Spleen (tissue), 7 donors: ENCODE measurements at regions not wholly inside any gene's neighbourhood (a gene's known extent, or its start where the extent isn't known, plus 50 kb on each side); places are given as distances from the start of the nearest gene placed in this dataset.

Experiments
- POLR2AphosphoS5 ChIP-seq, 3 donors: sonication (generic); formaldehyde crosslinking; IDR thresholded peaks; one replicate each; pipeline ENCODE4 v1.5.1; 2017; ENCODE audit warnings: antibody characterized with exemption in 3 of 3
- TF ChIP-seq, protein P1 (sequence below), 11 experiments: fragments of 200-600 bp in 7 of 11; fragments of 450-650 bp in 4 of 11; sonication (generic) in 4 of 11; IDR thresholded peaks in 8 of 11; conservative IDR thresholded peaks in 3 of 11; 1 replicate in 7 of 11; 2 replicates in 4 of 11; pipeline versions ENCODE4 v1.4.0 to v1.8.0; 2016 to 2021; ENCODE audit warnings: antibody characterized with exemption in 11 of 11, inconsistent platforms in 4 of 11, mild to moderate bottlenecking in 1 of 11
- donor health status: DM: no; HTN: no; CAD: no; lungs with moderate emphysema.
- donor health status: DM: no; HTN: no; CAD: no.
- donor health status: DM: no; HTN: no; CAD: no.

- TF ChIP-seq, protein P1, sequence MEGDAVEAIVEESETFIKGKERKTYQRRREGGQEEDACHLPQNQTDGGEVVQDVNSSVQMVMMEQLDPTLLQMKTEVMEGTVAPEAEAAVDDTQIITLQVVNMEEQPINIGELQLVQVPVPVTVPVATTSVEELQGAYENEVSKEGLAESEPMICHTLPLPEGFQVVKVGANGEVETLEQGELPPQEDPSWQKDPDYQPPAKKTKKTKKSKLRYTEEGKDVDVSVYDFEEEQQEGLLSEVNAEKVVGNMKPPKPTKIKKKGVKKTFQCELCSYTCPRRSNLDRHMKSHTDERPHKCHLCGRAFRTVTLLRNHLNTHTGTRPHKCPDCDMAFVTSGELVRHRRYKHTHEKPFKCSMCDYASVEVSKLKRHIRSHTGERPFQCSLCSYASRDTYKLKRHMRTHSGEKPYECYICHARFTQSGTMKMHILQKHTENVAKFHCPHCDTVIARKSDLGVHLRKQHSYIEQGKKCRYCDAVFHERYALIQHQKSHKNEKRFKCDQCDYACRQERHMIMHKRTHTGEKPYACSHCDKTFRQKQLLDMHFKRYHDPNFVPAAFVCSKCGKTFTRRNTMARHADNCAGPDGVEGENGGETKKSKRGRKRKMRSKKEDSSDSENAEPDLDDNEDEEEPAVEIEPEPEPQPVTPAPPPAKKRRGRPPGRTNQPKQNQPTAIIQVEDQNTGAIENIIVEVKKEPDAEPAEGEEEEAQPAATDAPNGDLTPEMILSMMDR (IDR thresholded peaks at IDR 0.05 in 8 of 11, conservative IDR thresholded peaks at IDR 0.05 in 3 of 11): no peak
- TF ChIP-seq POLR2AphosphoS5 (IDR thresholded peaks at IDR 0.05): no peak
Measured at GRCh38 chr15:35630532-35630931, 84.6 kb upstream of the DPH6 start.
